ENCODE measurements at regions not wholly inside any gene's neighbourhood (a gene's known extent, or its start where the extent isn't known, plus 50 kb on each side); places are given as distances from the start of the nearest gene placed in this dataset.

GRCh38 chr4:89364541-89364940, 56.9 kb upstream of the GPRIN3 start:
- no peaks in the 10 kb centered on the region for H4K20me1 ChIP-seq (ENCODE audit: control insufficient read depth, insufficient read depth, low read depth, low read length)
- no peaks in the 10 kb centered on the region for H3K9me2 ChIP-seq (replicated peaks; ENCODE audit: control insufficient read depth, low read length)
- H3F3A ChIP-seq (ENCODE audit: control insufficient read depth, insufficient read depth): no peaks in the 10 kb centered on the region
- H3K9me3 ChIP-seq (ENCODE audit: control insufficient read depth, insufficient read depth, low read length): no peaks in the 10 kb centered on the region
- no peaks in the 10 kb centered on the region for H3K79me2 ChIP-seq (ENCODE audit: control insufficient read depth, low read length)
- TF ChIP-seq EZH2phosphoT487 (IDR thresholded peaks at IDR 0.05; ENCODE audit: borderline replicate concordance, low read length): no peak
- TF ChIP-seq, protein P1, sequence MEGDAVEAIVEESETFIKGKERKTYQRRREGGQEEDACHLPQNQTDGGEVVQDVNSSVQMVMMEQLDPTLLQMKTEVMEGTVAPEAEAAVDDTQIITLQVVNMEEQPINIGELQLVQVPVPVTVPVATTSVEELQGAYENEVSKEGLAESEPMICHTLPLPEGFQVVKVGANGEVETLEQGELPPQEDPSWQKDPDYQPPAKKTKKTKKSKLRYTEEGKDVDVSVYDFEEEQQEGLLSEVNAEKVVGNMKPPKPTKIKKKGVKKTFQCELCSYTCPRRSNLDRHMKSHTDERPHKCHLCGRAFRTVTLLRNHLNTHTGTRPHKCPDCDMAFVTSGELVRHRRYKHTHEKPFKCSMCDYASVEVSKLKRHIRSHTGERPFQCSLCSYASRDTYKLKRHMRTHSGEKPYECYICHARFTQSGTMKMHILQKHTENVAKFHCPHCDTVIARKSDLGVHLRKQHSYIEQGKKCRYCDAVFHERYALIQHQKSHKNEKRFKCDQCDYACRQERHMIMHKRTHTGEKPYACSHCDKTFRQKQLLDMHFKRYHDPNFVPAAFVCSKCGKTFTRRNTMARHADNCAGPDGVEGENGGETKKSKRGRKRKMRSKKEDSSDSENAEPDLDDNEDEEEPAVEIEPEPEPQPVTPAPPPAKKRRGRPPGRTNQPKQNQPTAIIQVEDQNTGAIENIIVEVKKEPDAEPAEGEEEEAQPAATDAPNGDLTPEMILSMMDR (IDR thresholded peaks at IDR 0.05; ENCODE audit: low read depth, low read length, poor library complexity, severe bottlenecking): no peak
- no peaks in the 10 kb centered on the region for H3K36me3 ChIP-seq (ENCODE audit: control insufficient read depth, low read length)
- no peak overlapping the region for H3K4me2 ChIP-seq (ENCODE audit: low read length)
- no peaks in the 10 kb centered on the region for H3K4me1 ChIP-seq (ENCODE audit: control insufficient read depth, low read length)
- no peak overlapping the region for H3K4me3 ChIP-seq (ENCODE audit: low read length)
- H3K27me3 ChIP-seq (ENCODE audit: control insufficient read depth, low read length): no peaks in the 10 kb centered on the region
- no peak overlapping the region for H3K27ac ChIP-seq (ENCODE audit: low read depth, low read length)

DNA sequence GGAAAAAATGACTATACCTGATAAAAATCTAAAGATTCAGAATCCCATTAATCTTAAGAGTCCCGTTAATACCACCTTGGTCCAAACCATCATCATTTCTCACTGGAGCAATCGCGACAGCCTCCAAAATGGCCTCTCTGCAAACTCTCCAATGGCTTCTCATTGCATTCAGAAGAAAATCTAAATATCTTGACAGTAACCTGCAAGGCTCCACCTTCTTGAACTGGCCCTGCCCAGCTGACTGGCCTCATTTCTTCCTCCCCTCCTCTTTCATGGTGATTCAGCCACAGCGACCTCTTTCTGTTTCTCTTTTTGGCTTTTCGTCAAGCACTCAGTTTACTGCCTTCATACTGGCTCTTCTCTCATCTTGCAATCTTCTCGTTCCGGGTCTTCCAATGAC, 56.2 kb upstream of the GPRIN3 start:
- Histone ChIP-seq H3K4me2 (ENCODE audit: low read length) (no peak overlapping the region), H4K20me1 (ENCODE audit: control insufficient read depth, insufficient read depth, low read depth, low read length) (no peaks in the 10 kb centered on the region), H3F3A (ENCODE audit: control insufficient read depth, insufficient read depth) (no peaks in the 10 kb centered on the region), H3K9me2 (replicated peaks; ENCODE audit: control insufficient read depth, low read length) (no peaks in the 10 kb centered on the region), H3K4me1 (ENCODE audit: control insufficient read depth, low read length) (no peaks in the 10 kb centered on the region), H3K36me3 (ENCODE audit: control insufficient read depth, low read length) (no peaks in the 10 kb centered on the region), H3K27ac (ENCODE audit: low read depth, low read length) (no peak overlapping the region), H3K79me2 (ENCODE audit: control insufficient read depth, low read length) (no peaks in the 10 kb centered on the region), H3K27me3 (ENCODE audit: control insufficient read depth, low read length) (no peaks in the 10 kb centered on the region), H3K4me3 (ENCODE audit: low read length) (no peak overlapping the region), H3K9me3 (ENCODE audit: control insufficient read depth, insufficient read depth, low read length) (no peaks in the 10 kb centered on the region)
- TF ChIP-seq, protein P1 (IDR thresholded peaks at IDR 0.05; ENCODE audit: low read depth, low read length, poor library complexity, severe bottlenecking): no peak
- no peak for TF ChIP-seq EZH2phosphoT487 (IDR thresholded peaks at IDR 0.05; ENCODE audit: borderline replicate concordance, low read length)

GRCh38 chr4:89358935-89359638, 51.5 kb upstream of the GPRIN3 start:
- Histone ChIP-seq H3K4me2 (ENCODE audit: low read length) (no peak overlapping the region), H3K79me2 (ENCODE audit: control insufficient read depth, low read length) (no peaks in the 10 kb centered on the region), H3K27me3 (ENCODE audit: control insufficient read depth, low read length) (peaks cover 5% of the 10 kb centered on the region), H3K4me3 (ENCODE audit: low read length) (no peak overlapping the region), H3F3A (ENCODE audit: control insufficient read depth, insufficient read depth) (no peaks in the 10 kb centered on the region), H3K4me1 (ENCODE audit: control insufficient read depth, low read length) (no peaks in the 10 kb centered on the region), H4K20me1 (ENCODE audit: control insufficient read depth, insufficient read depth, low read depth, low read length) (no peaks in the 10 kb centered on the region), H3K27ac (ENCODE audit: low read depth, low read length) (no peak overlapping the region), H3K9me2 (replicated peaks; ENCODE audit: control insufficient read depth, low read length) (no peaks in the 10 kb centered on the region), H3K36me3 (ENCODE audit: control insufficient read depth, low read length) (no peaks in the 10 kb centered on the region), H3K9me3 (ENCODE audit: control insufficient read depth, insufficient read depth, low read length) (no peaks in the 10 kb centered on the region)
- TF ChIP-seq, protein P1 (IDR thresholded peaks at IDR 0.05; ENCODE audit: low read depth, low read length, poor library complexity, severe bottlenecking): no peak
- no peak for TF ChIP-seq EZH2phosphoT487 (IDR thresholded peaks at IDR 0.05; ENCODE audit: borderline replicate concordance, low read length)

Measured in DOHH2 (cell line).